ENCODE measurements at regions not wholly inside any gene's neighbourhood (a gene's known extent, or its start where the extent isn't known, plus 50 kb on each side); places are given as distances from the start of the nearest gene placed in this dataset.

DNA sequence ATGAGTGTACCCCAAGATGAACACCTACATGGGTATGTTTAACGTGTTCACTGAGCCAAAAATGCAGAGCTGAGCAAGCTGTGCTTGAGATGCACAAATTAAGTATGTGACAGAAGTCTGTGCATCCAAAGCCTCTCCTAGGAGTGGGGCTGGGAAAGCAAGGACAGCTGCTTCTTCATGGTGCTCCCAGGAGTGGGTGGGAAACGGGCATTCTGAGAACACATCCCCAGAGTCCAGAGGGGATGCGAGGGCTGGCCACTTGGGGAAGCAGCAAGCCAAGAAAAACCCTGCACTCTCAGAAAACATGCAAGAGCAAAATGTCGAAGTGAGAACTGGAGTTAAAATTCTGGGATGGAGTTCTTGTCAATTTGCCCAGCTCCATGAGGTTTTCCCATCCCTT, 414.3 kb downstream of the BCAT1 start:
- Mint-ChIP-seq H3K27me3 (ENCODE audit: low read depth) (no peaks in the 10 kb centered on the region), H3K27ac (no peak overlapping the region), H3K9me3 (no peaks in the 10 kb centered on the region), H3K36me3 (no peaks in the 10 kb centered on the region), H3K4me3 (no peak overlapping the region), H3K4me1 (peaks cover 31% of the 10 kb centered on the region)
- DNase-seq (ENCODE audit: low spot score): peak; percentile 16
- ChIA-PET POLR2A (no interaction called here), CTCF (no interaction called here)
- peak; percentile 46 for ATAC-seq
- TF ChIP-seq ETV6 (CRISPR knock-in tag; IDR thresholded peaks at IDR 0.05) (no peak), TCF7 (CRISPR knock-in tag; IDR thresholded peaks at IDR 0.05; ENCODE audit: low read depth) (no peak), CREM (CRISPR knock-in tag; IDR thresholded peaks at IDR 0.05) (no peak), ZNF263 (CRISPR knock-in tag; IDR thresholded peaks at IDR 0.05; ENCODE audit: low read depth) (no peak), IRF1 (CRISPR knock-in tag; IDR thresholded peaks at IDR 0.05) (no peak)

- no peak overlapping the region for H3K4me3 Mint-ChIP-seq
- DNase-seq (ENCODE audit: low spot score) (no peak), ATAC-seq (no peak)
- no peak overlapping the region for H3K27ac Mint-ChIP-seq
- H3K36me3 Mint-ChIP-seq: no peaks in the 10 kb centered on the region
- no peaks in the 10 kb centered on the region for H3K9me3 Mint-ChIP-seq
- peaks cover 31% of the 10 kb centered on the region for H3K4me1 Mint-ChIP-seq
- H3K27me3 Mint-ChIP-seq (ENCODE audit: low read depth): no peaks in the 10 kb centered on the region
- TF ChIP-seq SMAD3 (CRISPR knock-in tag; IDR thresholded peaks at IDR 0.05; ENCODE audit: borderline replicate concordance) (no peak), ZNF219 (CRISPR knock-in tag; IDR thresholded peaks at IDR 0.05; ENCODE audit: borderline replicate concordance) (no peak), USF1 (CRISPR knock-in tag; IDR thresholded peaks at IDR 0.05) (no peak), HMGA2 (CRISPR knock-in tag; IDR thresholded peaks at IDR 0.05) (no peak), ZNF121 (CRISPR knock-in tag; IDR thresholded peaks at IDR 0.05) (no peak)
- ChIA-PET POLR2A (no interaction called here), CTCF (no interaction called here)
Observed at GRCh38 chr12:24533716-24534352, 415.1 kb downstream of the BCAT1 start.

DNA sequence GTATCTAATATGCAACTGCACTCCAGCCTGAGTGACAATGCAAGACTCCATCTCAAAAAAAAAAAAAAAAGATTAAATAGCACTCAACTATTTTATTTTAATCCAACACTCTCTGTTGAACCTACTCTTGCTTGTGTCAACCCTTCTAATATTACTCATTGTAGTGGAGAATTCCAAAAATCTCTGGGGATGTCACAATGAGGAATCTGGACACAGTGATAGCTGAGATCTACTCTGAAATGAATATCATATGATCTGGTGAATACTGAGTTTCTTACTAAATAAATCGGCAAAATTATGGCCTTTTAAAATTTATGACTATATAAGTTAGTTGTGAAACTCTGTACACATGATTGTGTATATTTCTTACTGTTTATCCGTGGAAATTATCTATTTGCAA, 418.2 kb downstream of the BCAT1 start:
- POLR2A ChIA-PET: no interaction called here
- Mint-ChIP-seq H3K4me3 (no peak overlapping the region), H3K27ac (no peak overlapping the region), H3K4me1 (peaks cover 14% of the 10 kb centered on the region), H3K9me3 (peaks cover 8% of the 10 kb centered on the region; the same call in 1 of the 2 replicates), H3K36me3 (no peaks in the 10 kb centered on the region), H3K27me3 (ENCODE audit: low read depth) (no peaks in the 10 kb centered on the region)
- CTCF ChIA-PET: no interaction called here
- no peak for DNase-seq (ENCODE audit: low spot score)
- TF ChIP-seq EMX1 (CRISPR knock-in tag; IDR thresholded peaks at IDR 0.05): no peak
- no peak for TF ChIP-seq ZNF219 (CRISPR knock-in tag; IDR thresholded peaks at IDR 0.05; ENCODE audit: borderline replicate concordance)
- no peak for TF ChIP-seq CREM (CRISPR knock-in tag; IDR thresholded peaks at IDR 0.05)
- no peak for TF ChIP-seq USF1 (CRISPR knock-in tag; IDR thresholded peaks at IDR 0.05)
- TF ChIP-seq TCF7 (CRISPR knock-in tag; IDR thresholded peaks at IDR 0.05; ENCODE audit: low read depth): no peak
- TF ChIP-seq, protein P1, sequence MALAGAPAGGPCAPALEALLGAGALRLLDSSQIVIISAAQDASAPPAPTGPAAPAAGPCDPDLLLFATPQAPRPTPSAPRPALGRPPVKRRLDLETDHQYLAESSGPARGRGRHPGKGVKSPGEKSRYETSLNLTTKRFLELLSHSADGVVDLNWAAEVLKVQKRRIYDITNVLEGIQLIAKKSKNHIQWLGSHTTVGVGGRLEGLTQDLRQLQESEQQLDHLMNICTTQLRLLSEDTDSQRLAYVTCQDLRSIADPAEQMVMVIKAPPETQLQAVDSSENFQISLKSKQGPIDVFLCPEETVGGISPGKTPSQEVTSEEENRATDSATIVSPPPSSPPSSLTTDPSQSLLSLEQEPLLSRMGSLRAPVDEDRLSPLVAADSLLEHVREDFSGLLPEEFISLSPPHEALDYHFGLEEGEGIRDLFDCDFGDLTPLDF (CRISPR knock-in tag; IDR thresholded peaks at IDR 0.05): no peak
- no peak for TF ChIP-seq FOXK1 (CRISPR knock-in tag; IDR thresholded peaks at IDR 0.05)
- no peak for TF ChIP-seq FOXP4 (CRISPR knock-in tag; IDR thresholded peaks at IDR 0.05)
- ATAC-seq: no peak

Measured in WTC11 (cell line).